HFF-Myc (cell line): ENCODE measurements at regions not wholly inside any gene's neighbourhood (a gene's known extent, or its start where the extent isn't known, plus 50 kb on each side); places are given as distances from the start of the nearest gene placed in this dataset.

ENCODE experiments used
- DNase-seq: peaks from one replicate; pipeline ENCODE4 v3.0.0-alpha.2; 2011; ENCODE audit warnings: low read depth; ENCODE audit errors: extremely low read depth
- H3K4me3 ChIP-seq: replicated peaks from 2 replicates; pipeline ENCODE4 v1.5.1; 2011; ENCODE audit warnings: low read depth, mild to moderate bottlenecking, control low read depth, low read length
- TF ChIP-seq, protein P1 (sequence below): IDR thresholded peaks from 2 replicates; pipeline ENCODE4 v1.5.1; 2012; ENCODE audit warnings: mild to moderate bottlenecking, low read depth, low read length, control low read depth; ENCODE audit errors: missing control alignments

GRCh38 chr9:109601181-109601580 is 103.1 kb upstream of the PTPN3 start:
- no peak for DNase-seq
- TF ChIP-seq, protein P1, sequence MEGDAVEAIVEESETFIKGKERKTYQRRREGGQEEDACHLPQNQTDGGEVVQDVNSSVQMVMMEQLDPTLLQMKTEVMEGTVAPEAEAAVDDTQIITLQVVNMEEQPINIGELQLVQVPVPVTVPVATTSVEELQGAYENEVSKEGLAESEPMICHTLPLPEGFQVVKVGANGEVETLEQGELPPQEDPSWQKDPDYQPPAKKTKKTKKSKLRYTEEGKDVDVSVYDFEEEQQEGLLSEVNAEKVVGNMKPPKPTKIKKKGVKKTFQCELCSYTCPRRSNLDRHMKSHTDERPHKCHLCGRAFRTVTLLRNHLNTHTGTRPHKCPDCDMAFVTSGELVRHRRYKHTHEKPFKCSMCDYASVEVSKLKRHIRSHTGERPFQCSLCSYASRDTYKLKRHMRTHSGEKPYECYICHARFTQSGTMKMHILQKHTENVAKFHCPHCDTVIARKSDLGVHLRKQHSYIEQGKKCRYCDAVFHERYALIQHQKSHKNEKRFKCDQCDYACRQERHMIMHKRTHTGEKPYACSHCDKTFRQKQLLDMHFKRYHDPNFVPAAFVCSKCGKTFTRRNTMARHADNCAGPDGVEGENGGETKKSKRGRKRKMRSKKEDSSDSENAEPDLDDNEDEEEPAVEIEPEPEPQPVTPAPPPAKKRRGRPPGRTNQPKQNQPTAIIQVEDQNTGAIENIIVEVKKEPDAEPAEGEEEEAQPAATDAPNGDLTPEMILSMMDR = no peak
- no peak overlapping the region for H3K4me3 ChIP-seq

GRCh38 chr9:109602987-109603386 is 104.9 kb upstream of the PTPN3 start:
- no peak overlapping the region for H3K4me3 ChIP-seq
- TF ChIP-seq, protein P1 = no peak
- no peak for DNase-seq

- no peak overlapping the region for H3K4me3 ChIP-seq
- TF ChIP-seq, protein P1 = no peak
- no peak for DNase-seq
Measured at GRCh38 chr9:109604131-109604530, 106.0 kb upstream of the PTPN3 start.

GRCh38 chr9:109604781-109605180 is 106.7 kb upstream of the PTPN3 start:
- TF ChIP-seq, protein P1 = no peak
- no peak overlapping the region for H3K4me3 ChIP-seq
- DNase-seq = no peak

- TF ChIP-seq, protein P1 = no peak
- DNase-seq = no peak
- no peak overlapping the region for H3K4me3 ChIP-seq
Measured at GRCh38 chr9:109609060-109609459, 111.0 kb upstream of the PTPN3 start.

DNA sequence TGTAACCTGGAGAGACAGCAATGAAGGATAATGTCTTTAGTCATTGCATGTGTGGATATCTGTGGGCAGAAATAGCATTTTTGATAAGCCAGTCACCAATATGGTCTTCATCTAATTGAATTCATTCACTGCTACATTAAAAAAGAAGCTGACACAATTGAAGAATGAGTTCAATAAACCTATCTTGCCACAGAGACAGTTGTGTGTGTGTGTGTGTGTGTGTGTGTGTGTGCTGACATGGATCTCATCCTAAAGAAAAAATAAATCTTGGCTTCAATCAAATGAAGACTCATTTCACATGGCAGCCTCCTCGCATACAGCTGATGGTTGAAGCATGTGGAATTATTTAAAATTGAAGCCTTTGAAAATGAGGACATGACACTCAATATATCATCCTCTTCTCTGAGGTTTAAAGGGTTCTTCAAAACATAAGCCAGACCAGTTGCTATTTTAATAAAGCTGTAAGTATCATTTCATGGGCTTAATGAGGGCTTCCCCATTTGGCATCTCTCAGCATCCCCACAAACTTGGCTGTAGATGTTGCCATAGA is 118.5 kb upstream of the PTPN3 start:
- TF ChIP-seq, protein P1 = no peak
- H3K4me3 ChIP-seq = no peak overlapping the region
- no peak for DNase-seq

GRCh38 chr9:109619310-109619709 is 121.2 kb upstream of the PTPN3 start:
- TF ChIP-seq, protein P1 = no peak
- DNase-seq = no peak
- H3K4me3 ChIP-seq = no peak overlapping the region
